CD14-positive monocyte (primary cell): ENCODE measurements at regions not wholly inside any gene's neighbourhood (a gene's known extent, or its start where the extent isn't known, plus 50 kb on each side); places are given as distances from the start of the nearest gene placed in this dataset.

Source experiments
- DNase-seq, 3 donors: peaks; one replicate each; pipeline ENCODE4 v3.0.0-alpha.2; 2011 to 2022
- H2AFZ ChIP-seq: 2 replicates; pipeline ENCODE4 v1.6.0; 2012; ENCODE audit warnings: mild to moderate bottlenecking, low read depth, low read length, inconsistent platforms; ENCODE audit not compliant: insufficient read depth, poor library complexity, severe bottlenecking
- H3K27ac ChIP-seq, 2 donors: 1 replicate in 1 of 2; 2 replicates in 1 of 2; pipeline ENCODE4 v1.5.1; 2012 to 2013; ENCODE audit warnings: low read length in 2 of 2, control low read depth in 1 of 2, inconsistent platforms in 1 of 2, low read depth in 1 of 2, mild to moderate bottlenecking in 1 of 2
- H3K27me3 ChIP-seq, 2 donors: one replicate each; pipeline versions ENCODE4 v1.6.0 to v1.6.1; 2011 to 2013; ENCODE audit warnings: low read length in 2 of 2; ENCODE audit not compliant: control insufficient read depth in 2 of 2, insufficient read depth in 2 of 2
- H3K36me3 ChIP-seq, 2 donors: replicated peaks in 1 of 2; 1 replicate in 1 of 2; 2 replicates in 1 of 2; pipeline versions ENCODE4 v1.5.1 to v1.6.1; 2012 to 2013; ENCODE audit warnings: low read length in 2 of 2, control low read depth in 1 of 2, inconsistent platforms in 1 of 2, mild to moderate bottlenecking in 1 of 2; ENCODE audit not compliant: insufficient read depth in 2 of 2, control insufficient read depth in 1 of 2
- H3K4me1 ChIP-seq, 2 donors: 1 replicate in 1 of 2; 2 replicates in 1 of 2; pipeline versions ENCODE4 v1.5.1 to v1.6.1; 2012 to 2013; ENCODE audit warnings: low read length in 2 of 2, control low read depth in 1 of 2, inconsistent platforms in 1 of 2, mild to moderate bottlenecking in 1 of 2, moderate library complexity in 1 of 2; ENCODE audit not compliant: insufficient read depth in 2 of 2, control insufficient read depth in 1 of 2
- H3K4me2 ChIP-seq: replicated peaks from 2 replicates; pipeline ENCODE3; 2012; ENCODE audit warnings: low read length, moderate library complexity, mild to moderate bottlenecking; ENCODE audit not compliant: poor library complexity, severe bottlenecking; ENCODE audit errors: extremely low read depth
- H3K4me3 ChIP-seq, 3 experiments: fragments of 200-600 bp in 1 of 3; sonication (generic) in 1 of 3; replicated peaks in 1 of 3; 1 replicate in 2 of 3; 2 replicates in 1 of 3; pipeline ENCODE4 v1.5.1; 2011 to 2013; ENCODE audit warnings: low read length in 3 of 3, mild to moderate bottlenecking in 3 of 3, control low read depth in 2 of 3, low read depth in 2 of 3, inconsistent platforms in 1 of 3, moderate library complexity in 1 of 3
- H3K79me2 ChIP-seq: 2 replicates; pipeline ENCODE4 v1.6.0; 2012; ENCODE audit warnings: mild to moderate bottlenecking, control low read depth, inconsistent platforms, low read length, moderate library complexity; ENCODE audit not compliant: insufficient read depth
- H3K9ac ChIP-seq: 2 replicates; pipeline ENCODE4 v1.6.0; 2017; ENCODE audit warnings: low read length, mild to moderate bottlenecking; ENCODE audit not compliant: insufficient read depth, poor library complexity, severe bottlenecking
- H3K9me3 ChIP-seq, 2 donors: replicated peaks in 1 of 2; 1 replicate in 1 of 2; 2 replicates in 1 of 2; pipeline versions ENCODE4 v1.5.1 to v1.6.1; 2012 to 2013; ENCODE audit warnings: low read length in 2 of 2, control low read depth in 1 of 2; ENCODE audit not compliant: control insufficient read depth in 1 of 2, insufficient read depth in 1 of 2
- H4K20me1 ChIP-seq: 2 replicates; pipeline ENCODE4 v1.6.0; 2012; ENCODE audit warnings: mild to moderate bottlenecking, low read length, control low read depth, moderate library complexity; ENCODE audit not compliant: insufficient read depth
- H3K27ac Mint-ChIP-seq, 7 donors: one replicate each; pipeline ENCODE4 v1.8.0; 2020; ENCODE audit warnings: mild to moderate bottlenecking in 7 of 7, mixed read lengths in 7 of 7, moderate library complexity in 6 of 7, inconsistent platforms in 2 of 7
- H3K27me3 Mint-ChIP-seq, 3 donors: one replicate each; pipeline ENCODE4 v1.8.0; 2021 to 2022; ENCODE audit warnings: low read depth in 3 of 3, mild to moderate bottlenecking in 3 of 3, mixed read lengths in 3 of 3, moderate library complexity in 3 of 3, inconsistent platforms in 1 of 3
- H3K36me3 Mint-ChIP-seq, 2 donors: one replicate each; pipeline ENCODE4 v1.8.0; 2020; ENCODE audit warnings: mixed read lengths in 2 of 2, inconsistent platforms in 1 of 2, mild to moderate bottlenecking in 1 of 2
- H3K4me1 Mint-ChIP-seq: one replicate; pipeline ENCODE4 v1.8.0; 2020; ENCODE audit warnings: mild to moderate bottlenecking, mixed read lengths
- H3K4me3 Mint-ChIP-seq, 2 donors: one replicate each; pipeline ENCODE4 v1.8.0; 2020; ENCODE audit warnings: mild to moderate bottlenecking in 2 of 2, mixed read lengths in 2 of 2, moderate library complexity in 1 of 2
- H3K9me3 Mint-ChIP-seq, 7 donors: one replicate each; pipeline ENCODE4 v1.8.0; 2020 to 2022; ENCODE audit warnings: mixed read lengths in 7 of 7, mild to moderate bottlenecking in 6 of 7, moderate library complexity in 6 of 7, inconsistent platforms in 2 of 7
- WGBS: methylation state at CpG from one replicate; pipeline ENCODE4 v1.1.5; 2013; ENCODE audit warnings: missing lambda C conversion rate; ENCODE audit not compliant: insufficient coverage; 5-methylcytosine and 5-hydroxymethylcytosine counted together
- intact Hi-C, 2 donors: fragments of 100-400 bp; cut with micrococcal nuclease; formaldehyde crosslinking; loops; one replicate each; pipeline versions ENCODE4 v1.15.0 to v1.15.1; 2023
- TF ChIP-seq, protein P1 (sequence below): fragments of 200-600 bp; IDR thresholded peaks from one replicate; pipeline ENCODE4 v1.8.0; 2022; ENCODE audit warnings: antibody characterized with exemption, mild to moderate bottlenecking

DNA sequence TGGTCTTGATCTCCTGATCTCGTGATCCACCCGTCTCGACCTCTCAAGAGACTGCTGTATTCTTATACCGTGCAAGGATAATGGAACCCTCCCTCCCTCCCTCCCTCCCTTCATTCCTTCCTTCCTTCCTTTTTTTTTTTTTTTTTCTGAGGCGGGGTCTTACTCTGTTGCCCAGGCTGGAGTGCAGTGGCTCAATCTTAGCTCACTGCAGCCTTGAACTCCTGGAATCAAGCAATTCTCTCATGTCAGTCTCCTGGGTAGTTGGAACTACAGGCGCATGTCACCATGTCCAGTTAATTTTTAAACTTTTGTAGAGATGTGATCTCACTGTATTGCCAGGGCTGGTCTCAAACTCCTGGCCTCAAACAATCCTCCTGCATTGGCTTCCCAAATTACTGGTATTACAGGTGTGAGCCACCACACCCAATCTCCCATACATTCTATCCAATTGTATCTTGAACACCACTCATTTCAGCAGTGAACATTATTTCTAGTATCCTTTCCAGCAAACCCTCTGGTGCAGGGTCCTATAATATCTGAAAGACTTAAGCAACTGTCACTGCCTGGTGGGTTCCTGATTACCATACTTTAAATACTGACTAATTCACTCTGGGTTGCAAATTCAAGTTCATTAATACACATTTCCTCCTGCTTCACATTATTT is 210.0 kb upstream of the ZNF217 start:
- H3K36me3 Mint-ChIP-seq: no peaks in the 10 kb centered on the region
- DNase-seq: no peak
- H3K36me3 ChIP-seq: no peaks in the 10 kb centered on the region
- H3K9me3 ChIP-seq: no peaks in the 10 kb centered on the region
- intact Hi-C loops: no loop called here
- H3K4me1 Mint-ChIP-seq: peaks cover 4% of the 10 kb centered on the region
- H3K9me3 Mint-ChIP-seq: no peaks in the 10 kb centered on the region
- no peaks in the 10 kb centered on the region for H3K4me1 ChIP-seq
- no peak overlapping the region for H3K4me3 ChIP-seq
- H3K27ac Mint-ChIP-seq: no peak overlapping the region
- no peak overlapping the region for H3K9ac ChIP-seq
- no peak overlapping the region for H3K4me3 Mint-ChIP-seq
- H3K27ac ChIP-seq: no peak overlapping the region
- H3K27me3 ChIP-seq: no peaks in the 10 kb centered on the region
- no peak overlapping the region for H2AFZ ChIP-seq
- H3K79me2 ChIP-seq: no peaks in the 10 kb centered on the region
- H4K20me1 ChIP-seq: no peaks in the 10 kb centered on the region
- no peaks in the 10 kb centered on the region for H3K27me3 Mint-ChIP-seq
- TF ChIP-seq, protein P1, sequence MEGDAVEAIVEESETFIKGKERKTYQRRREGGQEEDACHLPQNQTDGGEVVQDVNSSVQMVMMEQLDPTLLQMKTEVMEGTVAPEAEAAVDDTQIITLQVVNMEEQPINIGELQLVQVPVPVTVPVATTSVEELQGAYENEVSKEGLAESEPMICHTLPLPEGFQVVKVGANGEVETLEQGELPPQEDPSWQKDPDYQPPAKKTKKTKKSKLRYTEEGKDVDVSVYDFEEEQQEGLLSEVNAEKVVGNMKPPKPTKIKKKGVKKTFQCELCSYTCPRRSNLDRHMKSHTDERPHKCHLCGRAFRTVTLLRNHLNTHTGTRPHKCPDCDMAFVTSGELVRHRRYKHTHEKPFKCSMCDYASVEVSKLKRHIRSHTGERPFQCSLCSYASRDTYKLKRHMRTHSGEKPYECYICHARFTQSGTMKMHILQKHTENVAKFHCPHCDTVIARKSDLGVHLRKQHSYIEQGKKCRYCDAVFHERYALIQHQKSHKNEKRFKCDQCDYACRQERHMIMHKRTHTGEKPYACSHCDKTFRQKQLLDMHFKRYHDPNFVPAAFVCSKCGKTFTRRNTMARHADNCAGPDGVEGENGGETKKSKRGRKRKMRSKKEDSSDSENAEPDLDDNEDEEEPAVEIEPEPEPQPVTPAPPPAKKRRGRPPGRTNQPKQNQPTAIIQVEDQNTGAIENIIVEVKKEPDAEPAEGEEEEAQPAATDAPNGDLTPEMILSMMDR: no peak
- H3K4me2 ChIP-seq: no peak overlapping the region
- 27% methylated on average over 2 of the region's 6 CpGs for WGBS

DNA sequence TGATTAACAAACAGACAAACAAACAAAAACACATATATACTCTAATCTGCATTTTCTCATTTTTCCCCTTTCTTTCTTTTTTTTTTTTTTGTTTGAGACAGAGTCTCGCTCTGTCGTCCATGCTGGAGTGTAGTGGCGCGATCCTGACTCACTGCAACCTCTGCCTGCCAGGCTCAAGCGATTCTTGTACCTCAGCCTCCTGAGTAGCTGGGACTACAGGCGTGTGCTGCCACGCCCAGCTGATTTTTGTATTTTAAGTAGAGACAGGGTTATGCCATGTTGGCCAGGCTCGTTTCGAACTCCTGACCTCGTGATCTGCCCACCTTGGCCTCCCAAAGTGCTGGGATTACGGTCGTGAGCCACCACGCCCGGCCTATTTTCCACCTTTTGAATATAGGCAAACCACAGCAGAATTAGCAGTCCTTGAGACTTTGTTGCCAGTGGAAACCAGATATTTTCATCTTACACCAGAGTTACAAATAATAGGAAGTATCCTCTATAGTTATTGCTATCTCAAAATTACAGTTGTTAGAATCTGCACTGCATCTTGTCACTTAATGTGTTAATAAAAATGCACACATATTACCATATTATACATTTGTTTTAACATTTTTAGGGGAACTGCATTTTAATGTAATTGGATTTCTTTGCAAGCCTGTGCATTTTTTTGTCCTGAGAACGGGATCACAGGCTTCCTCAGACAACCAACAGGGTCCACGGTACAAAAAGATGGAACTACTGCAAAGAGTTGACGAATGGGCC is 208.2 kb upstream of the ZNF217 start:
- WGBS: 96% methylated on average over 12 of the region's 17 CpGs
- H3K27me3 Mint-ChIP-seq: no peaks in the 10 kb centered on the region

More for the DNA sequence above, 208.2 kb upstream of the ZNF217 start:
- Histone ChIP-seq H2AFZ (no peak overlapping the region), H3K79me2 (no peaks in the 10 kb centered on the region), H3K4me2 (no peak overlapping the region), H3K9ac (no peak overlapping the region), H4K20me1 (no peaks in the 10 kb centered on the region), H3K36me3 (no peaks in the 10 kb centered on the region), H3K4me1 (no peaks in the 10 kb centered on the region), H3K9me3 (no peaks in the 10 kb centered on the region), H3K27me3 (no peaks in the 10 kb centered on the region), H3K27ac (no peak overlapping the region), H3K4me3 (no peak overlapping the region)
- intact Hi-C loops: no loop called here
- peak overlapping the region in 1 of 7 donors; percentile 36 for H3K27ac Mint-ChIP-seq
- no peak overlapping the region for H3K4me3 Mint-ChIP-seq
- TF ChIP-seq, protein P1: no peak
- H3K9me3 Mint-ChIP-seq: no peaks in the 10 kb centered on the region
- H3K36me3 Mint-ChIP-seq: no peaks in the 10 kb centered on the region
- peaks cover 7% of the 10 kb centered on the region for H3K4me1 Mint-ChIP-seq
- no peak for DNase-seq
